ENCODE measurements at regions not wholly inside any gene's neighbourhood (a gene's known extent, or its start where the extent isn't known, plus 50 kb on each side); places are given as distances from the start of the nearest gene placed in this dataset.
"Not testable (repeated sequence)": the region's sequence is repeated elsewhere in the genome, so short reads cannot be mapped to it uniquely, and the experiment has no call there.

DNA sequence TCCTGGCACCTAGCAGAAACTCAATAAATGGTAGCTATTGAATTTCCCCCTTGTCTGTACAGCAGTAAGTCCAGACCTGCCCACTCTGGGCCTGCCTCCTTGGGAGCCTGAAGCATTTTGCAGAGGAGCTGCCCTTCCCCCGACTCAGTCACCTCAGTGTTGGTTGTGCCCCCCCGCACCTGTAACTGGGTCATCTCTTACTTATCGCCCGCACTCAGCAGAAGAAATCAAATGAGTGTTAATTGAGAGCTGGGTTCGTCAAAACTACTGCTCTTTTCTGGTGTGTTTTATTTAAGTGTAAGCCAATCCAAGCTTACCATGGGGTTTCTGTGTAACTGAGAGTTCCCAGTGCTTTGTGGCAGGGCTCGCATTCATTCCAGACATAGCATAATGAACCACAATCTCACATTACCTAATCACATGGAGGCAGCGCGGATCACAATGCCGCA, 175.5 kb upstream of the IRF2BP2 start:
- DNase-seq = not testable (repeated sequence)

DNA sequence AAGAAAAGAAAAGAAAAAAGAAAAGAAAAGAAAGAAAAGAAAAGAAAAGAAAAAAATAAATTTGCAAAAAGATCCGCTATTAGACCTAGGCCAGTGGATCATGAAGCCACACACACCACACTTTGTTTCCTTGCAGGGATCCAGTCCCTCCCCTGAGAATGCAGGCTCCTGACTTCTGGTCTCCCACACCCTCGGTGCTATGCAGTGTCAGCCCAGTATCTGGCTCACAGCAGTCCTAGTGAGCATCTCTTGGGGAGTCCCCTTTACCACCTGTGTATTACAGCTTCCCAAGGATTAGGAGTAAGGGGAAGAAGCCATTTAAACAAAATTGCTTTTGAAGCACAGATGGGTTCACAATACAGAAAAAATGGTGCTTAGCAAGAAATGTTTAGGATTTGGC, 174.1 kb upstream of the IRF2BP2 start:
- DNase-seq = not testable (repeated sequence)

DNA sequence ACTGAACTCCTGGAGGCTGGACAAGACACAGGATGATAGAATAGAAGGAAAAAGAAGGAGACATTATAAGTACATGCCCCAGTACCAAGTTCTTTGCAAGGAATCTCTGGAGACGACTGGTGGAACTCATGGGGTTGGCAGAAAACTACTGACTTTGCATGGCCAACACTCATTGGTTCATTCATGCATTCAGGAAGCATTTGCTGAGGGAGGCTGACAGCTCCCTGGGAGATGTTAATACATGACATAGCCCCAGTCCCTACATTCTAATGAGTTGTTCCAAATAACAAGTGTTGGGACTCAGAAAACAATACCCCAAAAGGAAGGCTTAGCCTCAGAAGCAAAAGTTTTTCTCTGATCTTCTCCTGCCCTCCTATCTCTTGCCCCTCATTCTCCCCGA, 172.8 kb upstream of the IRF2BP2 start:
- DNase-seq = no peak

DNA sequence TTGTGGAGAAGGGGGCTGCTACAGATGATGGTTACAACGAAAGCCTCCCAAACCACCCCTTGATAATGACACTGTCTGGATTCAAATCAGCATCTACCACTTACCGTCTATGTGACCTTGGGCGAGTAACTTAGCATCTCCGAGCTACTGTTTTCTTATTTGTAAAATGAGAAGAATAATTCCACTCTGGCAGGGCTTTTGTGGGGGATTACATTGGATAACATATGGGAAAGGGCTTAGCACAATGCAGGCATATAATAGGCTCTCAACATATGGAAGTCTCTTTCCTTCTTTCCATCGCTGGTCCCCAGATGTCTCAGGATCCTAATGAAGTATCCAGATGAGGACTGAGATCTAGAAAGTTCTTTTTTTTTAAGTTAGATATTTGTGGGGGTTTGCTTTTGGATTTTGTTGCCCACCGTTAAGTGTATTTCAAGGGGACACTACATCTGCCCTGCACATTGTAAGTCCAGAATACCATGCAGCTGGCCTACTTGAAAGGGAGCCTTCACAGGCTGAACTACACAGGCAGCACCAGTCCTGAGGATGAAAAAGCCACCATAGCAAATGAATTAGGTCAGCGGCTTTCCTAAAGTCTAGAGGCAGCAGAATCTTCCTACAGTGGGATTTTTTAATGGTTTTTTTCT, 172.2 kb upstream of the IRF2BP2 start:
- no peak for DNase-seq

DNA sequence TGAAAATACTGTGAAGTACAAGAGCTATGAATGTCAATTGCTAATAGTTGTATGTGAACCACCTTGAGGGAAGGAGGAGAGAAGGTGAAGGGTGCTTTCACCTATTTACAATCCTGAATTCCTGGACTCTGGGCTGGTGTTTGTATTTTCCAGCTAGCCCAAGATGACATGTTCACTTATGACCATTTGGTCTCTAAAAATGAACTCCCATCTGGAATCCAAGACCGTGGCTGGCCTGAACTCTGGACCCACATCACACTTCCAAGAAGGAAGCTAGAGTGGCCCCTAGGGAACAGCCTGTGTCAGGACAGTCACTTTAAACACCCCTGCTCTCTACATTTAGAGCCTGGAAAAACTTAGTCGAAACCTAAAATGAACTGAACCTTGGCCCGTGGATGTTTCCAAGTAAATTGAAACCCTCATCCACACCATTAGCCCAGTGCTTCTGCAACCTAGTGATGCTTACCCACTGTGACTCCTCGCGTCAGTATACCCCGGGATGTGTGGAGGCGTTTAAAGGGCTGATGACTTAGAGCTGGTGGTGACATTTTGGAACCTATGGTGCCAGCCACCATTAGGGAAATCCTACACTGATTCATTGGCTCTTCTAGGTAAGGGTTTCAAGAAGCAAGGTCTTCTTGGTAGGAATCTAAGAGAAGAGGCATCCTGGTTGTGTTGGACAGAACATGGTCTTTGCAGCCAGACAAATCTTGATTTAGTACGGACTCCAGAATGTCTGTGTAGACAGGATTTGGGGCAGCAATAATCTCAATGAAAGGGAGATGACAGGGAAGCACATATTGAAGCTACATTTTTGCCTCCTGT, 171.5 kb upstream of the IRF2BP2 start:
- DNase-seq = no peak

DNA sequence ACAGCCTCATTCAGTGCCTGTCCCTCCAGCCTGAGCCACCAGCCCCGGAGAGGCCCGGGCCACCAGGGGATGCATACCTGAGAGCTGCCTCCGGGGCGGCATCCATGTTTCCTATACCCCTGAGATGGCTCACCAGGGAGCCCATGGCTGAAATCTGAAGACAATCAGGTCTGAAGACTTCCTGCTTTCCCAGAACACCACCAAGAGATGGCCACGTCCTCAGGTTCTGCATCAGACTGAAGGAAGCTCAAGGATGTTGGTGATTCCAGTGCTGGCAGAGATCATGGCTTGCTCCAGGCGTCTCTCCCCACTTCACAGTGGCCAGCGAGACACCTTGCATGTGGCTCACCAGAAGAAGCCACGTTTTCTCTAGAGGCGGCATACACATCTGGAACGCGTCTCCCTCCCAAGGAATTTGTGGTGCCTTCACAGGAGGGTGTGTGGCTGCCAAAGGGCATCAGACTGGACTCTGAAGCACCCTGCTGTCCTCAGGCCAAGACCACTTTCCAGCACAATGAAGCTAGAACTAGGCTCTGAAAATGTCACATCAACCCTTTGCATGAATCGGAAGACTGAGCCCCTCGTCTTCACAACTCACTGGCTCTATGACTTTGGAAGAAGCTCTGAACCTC, 170.7 kb upstream of the IRF2BP2 start:
- DNase-seq = no peak

DNA sequence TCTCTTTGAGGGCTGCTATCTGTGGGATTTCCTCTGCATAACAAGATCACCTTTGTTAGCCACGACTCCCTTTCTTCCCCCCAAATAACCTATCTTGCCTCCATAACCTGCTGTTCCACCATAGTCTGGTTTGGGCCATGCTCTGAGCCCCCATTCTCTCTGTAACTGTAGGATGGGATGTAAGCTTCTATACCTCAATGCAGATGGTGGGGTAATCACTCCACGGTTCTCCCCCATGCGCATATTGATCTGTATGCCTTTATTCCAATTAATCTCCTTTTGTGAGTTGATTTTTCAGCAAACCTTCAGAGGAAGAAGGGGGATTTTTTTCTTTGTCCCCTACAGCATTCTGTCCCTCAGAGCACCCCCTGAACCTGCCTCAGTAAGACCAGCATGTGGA, 170.1 kb upstream of the IRF2BP2 start:
- no peak for DNase-seq

DNA sequence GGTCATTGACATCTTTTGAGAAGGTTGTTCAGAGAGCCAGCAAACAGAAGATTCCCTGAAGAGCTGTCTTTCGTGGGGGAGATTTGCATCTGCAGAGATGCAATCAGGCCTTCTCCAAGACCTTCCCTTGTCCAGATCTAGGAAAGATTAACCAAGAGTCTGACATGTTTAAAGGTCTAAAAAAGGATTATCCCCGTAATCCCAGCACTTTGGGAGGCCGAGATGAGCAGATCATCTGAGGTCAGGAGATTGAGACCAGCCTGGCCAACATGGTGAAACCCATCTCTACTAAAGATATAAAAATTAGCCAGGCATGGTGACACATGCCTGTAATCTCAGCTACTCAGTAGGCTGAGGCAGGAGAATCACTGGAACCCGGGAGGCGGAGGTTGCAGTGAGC, 169.6 kb upstream of the IRF2BP2 start:
- not testable (repeated sequence) for DNase-seq

DNA sequence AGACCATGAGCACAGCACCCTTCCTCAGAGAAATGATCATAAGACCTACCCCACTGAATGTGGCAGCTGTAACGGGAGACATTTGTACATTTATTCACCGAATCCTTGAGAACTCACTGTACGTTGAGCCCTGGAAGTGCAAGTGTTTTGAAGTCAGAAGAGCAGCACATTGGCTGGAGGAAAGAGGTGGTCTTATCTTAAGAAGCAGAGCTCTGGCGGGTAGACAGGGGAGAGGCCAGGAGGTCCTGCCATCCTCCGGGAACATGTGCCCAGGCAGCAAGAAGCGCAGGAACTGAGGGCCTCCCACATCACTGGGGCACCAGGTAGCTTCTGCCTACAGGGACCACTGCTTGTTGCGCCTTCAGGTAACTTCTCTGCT, 169.2 kb upstream of the IRF2BP2 start:
- no peak for DNase-seq

DNA sequence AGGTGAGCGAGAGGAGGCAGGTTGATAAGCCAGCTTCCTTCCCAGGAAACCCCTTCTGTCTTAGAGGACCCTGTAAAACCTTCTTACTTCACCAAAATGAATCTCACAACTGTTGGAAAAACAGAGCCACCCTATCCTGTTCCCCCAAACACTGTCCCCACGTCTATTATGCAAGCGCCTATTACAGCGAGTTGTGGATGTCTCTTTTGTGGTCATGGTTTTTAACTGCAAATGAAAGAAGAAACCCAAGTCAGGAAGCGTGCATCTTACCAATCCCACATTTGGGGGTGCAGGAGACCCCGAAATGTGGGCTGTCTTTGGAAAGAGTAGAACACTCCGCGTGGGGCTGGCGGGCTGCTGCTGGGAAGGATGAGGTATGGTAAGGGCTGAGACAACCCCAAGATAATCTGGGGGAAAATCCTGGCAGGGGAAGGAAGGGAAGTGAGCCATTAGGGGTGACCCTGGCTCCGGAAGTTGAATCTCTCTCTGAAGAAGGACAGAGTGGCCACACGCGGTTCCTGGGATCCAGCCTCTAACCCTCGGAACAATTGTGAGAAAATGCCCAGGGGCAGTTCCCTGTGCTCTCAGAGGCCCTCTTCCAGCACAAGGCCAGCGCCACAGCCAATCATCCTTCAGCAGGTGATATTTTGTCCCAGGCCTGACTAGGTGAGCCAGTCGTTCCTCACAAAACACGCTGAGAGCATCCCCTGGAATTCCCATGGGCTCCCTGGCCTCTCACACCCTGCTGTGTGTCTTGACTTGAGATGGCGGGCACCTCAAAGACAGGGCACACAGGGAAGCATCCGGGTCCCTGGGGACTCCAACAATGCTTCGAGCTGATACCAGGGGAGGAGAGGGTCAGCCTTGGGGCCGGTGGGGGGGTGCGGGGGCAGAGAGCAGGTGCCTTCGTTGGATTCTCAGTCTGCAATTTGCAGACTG, 168.5 kb upstream of the IRF2BP2 start:
- no peak for DNase-seq

DNA sequence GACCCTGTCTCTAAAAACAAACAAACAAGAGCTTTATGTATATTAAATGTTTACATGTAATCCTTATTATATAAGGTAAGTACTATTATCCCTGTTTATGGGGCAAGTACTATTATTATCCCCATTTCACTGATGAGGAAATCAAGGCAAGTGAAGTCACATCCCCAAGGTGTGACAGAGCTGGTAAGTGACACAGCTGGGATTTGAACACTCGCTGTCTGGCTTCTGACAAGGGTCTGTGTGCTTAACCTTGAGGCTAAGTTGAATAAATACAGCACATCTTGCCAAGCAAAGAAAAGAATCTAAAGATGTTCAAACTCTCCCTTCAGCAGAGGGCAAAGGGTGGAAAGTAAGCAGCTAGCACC, 167.9 kb upstream of the IRF2BP2 start:
- DNase-seq = no peak

DNA sequence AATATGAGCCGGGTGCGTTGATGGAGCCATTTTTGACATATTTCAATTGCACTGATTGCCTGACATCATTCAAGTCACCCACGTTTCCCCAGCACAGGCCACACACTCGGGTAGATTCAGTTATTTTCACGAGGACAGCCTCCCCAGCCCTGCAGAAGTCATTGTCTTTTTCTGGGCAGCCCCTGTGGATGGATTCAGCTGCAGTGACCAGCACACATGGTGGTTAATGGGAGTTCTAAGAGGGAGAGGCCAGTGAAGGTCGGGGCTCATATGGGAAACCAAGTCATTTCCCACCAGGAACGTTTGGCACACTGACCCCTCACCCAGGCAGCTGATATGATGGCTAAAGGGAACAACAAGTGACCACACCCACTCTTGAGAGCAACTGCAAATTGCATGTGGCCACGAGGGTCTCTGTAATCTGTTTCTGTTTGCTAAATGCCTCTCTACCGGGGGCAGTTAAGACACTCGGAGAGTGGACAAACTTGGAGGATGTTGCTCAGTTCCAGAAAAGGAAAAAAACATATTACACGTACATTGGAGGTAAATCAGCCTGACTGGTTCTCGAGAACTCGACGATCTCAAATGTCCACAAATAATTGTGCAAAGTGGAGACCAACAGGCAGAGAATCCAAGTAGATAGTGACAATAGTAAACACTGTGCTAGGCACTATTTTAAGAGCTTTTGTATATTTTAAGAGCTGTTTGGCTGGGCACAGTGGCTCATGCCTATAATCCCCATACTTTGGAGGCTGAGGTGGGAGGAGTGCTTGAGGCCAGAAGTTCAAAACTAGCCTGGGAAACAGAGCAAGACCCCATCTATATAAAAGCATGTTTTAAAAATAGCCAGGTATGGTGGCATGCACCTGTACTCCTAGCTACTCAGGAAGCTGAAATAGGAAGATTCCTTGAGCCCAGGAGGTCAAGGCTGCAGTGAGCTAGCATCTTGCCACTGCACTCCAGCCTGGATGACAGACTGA, 167.2 kb upstream of the IRF2BP2 start:
- no peak for DNase-seq

DNA sequence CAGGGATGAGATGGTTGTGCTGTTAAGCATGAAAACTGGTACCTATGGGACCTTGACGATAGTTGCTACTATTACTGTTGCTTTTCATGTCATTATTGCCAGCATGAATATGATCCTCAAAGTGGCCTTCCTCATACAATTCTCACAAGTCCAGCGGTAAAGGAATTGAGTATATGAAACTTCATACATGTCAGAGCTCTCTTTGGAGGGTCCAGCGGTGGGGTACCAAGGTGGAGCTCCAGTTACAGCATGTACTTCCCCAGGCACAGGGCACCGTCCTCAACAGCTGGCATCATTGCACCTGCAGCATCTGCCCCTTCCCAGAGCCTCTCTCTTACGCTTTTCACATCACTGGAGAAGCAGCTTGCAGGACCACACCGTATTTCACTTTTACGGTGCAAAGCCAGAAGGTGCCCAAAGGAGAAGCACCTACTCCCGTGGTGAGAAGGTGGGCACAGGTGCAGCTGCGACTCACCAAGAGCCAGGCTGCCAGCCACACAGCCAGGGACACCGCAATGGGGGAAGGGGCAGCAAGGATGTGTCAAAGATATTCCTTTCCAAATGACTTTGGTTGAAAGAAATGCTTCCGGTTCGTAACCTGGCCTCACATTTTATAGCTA, 166.4 kb upstream of the IRF2BP2 start:
- DNase-seq = no peak

DNA sequence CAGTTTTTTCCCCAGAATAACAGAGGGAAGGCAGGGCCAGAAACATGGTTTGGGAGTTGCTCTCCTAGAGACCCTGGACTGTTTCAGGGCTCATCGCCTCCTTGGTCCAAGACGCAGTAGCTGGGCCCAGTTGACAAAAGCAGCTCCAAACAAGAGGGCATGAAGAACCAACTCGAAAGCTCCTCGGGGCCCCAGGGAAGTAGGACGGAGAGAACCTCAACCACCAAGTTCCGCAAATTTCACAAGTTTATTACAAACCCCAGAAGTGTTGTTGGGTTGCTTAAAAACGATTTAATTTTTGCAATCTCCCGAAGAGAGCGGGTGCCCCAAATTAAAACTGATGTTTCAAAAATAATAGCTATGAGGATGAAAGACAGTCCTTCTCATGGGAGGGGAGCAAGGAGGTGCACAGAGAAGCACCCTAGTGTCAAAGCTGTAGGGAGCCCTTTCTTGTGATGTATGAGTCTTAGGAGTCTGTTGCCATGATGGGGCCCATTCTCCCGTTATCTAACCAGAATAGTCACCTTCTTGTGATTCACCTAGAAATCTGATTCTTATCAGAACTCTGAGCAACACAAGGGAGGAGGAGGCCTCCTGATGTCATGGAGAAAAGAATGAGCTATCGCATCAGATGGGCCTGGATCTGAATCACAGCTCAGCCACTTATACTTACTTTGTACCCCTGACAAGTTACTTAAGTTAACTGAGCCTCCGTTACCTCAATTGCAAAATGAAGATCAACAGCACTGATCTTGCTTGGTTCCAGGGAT, 165.7 kb upstream of the IRF2BP2 start:
- DNase-seq = no peak

DNA sequence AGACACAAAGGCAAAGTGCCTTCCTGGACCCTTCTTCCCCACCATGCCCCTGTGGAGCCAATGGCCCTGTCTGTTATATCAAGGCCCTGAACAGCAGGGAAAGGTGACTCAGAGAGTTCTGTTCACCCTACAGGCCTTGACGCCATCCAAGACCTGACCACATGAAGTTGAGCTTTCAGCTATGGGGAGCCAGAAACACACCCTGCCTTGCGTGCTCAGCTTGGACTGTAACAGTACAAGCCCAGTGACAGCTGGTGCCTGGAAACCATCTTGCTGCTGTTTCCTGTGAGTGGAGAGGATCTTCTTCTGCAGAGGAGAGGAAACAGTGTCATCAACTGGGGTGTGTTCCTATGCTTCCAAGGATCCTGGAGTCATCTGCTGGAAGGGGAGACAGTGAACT, 165.0 kb upstream of the IRF2BP2 start:
- no peak for DNase-seq

DNA sequence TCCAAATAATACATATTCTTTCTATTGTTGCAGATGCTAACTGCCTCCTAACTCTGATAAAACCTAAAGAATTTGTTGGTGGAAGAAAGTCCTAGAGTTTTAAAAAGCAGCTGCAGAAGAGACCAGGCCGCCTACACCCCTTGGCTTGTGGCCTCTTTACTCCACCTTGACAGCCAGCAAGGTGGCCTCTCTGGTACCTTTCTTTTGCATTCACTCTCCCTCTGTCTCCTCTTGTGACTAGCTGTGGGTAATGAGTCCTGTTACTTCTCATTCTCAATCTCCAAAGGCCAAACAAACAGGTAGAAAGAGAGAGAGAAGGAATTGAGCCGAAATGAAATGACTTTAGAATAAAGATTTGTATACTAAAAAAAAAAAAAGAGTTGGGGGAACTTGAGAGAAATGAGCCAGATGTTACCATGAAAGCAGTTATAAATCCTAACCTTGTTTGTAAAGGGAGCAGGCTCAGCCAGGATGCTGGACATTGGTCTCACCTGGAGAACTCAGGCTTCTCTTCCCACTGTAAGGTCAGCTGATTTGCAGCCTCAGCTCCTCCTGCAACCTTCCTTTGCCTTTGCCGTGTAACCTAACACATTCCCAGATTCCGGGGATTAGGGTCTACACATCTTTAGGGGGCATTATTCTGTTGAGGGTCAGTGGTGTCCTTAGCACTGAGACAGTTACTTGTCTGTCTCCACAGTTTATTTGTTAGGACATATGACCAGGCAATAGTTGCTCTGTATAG, 164.1 kb upstream of the IRF2BP2 start:
- no peak for DNase-seq

DNA sequence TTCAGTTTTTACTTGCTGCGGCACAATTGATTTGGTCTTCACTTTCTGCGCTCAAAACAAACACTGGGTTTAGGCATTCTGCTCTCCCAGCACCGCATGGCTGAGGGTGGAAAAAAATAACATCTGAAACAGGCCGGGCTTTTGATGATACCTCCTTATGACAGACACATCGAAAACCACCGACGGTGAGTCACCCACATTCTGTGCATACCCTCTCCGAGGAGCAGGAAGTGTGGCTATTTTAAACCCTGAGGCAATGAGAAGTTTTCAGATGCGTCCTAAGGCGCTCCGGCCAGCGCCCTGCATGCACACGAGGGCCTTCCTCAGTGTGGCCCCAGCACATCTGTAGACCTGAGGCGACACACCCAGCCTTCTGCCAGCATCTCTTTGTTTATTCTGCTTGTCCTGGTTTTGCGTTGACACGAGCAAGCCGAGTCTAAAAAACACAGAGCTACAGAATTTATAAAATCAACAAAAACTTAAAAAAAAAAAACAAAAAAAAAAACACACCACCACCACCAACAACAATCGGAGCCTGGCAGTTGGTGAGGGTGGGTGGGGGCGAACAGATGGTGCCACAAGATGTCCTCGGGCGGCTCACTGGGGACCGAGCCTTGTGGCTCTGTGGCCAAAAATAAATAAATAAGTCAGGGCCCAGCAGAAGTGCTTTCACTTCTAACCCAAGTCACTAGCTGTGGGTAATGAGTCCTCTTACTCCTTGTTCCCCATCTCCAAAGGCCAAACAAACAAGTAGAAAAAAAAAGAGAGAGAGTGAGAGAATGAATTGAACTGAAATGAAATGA, 162.6 kb upstream of the IRF2BP2 start:
- peak; percentile 54 for DNase-seq

DNA sequence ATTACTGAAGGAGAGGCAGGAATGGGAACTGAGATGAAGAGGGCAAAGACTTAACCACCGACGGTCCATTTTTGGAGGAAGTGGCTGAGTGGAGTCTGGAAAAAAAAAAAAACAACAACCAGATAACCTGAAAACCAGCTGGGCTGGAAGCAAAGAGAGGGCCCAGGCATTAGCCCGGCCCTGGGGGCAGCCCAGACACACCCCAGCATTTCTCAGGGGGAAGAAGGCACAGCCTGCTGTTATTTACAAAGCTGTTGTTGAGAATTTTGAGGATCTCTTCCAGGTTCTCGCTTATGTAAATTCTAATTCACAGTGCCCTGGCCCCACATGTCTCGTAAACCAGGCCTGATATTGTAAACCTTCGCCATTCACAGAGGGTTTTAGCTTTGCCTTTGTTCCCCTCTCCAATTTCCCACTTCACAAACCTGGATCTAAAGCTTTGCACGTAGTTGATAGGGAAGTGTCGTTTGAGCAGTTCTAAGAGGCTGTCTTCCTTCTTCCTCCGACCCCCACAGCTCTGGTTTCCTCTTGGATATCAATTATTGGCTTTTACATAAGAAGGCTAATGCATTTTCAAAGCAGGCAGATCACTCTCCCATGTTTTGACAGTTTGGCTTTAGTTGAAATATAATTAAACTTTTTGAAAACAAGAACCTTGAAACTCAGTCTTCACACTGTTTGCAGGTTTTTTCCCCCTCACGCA, 161.8 kb upstream of the IRF2BP2 start:
- peak; percentile 39 for DNase-seq

Measured in NCI-H69 (cell line).